Hepatocyte (in vitro differentiated cells): ENCODE measurements at regions not wholly inside any gene's neighbourhood (a gene's known extent, or its start where the extent isn't known, plus 50 kb on each side); places are given as distances from the start of the nearest gene placed in this dataset.

ENCODE experiments used
- DNase-seq: peaks from one replicate; pipeline ENCODE4 v3.0.0-alpha.2; 2016; ENCODE audit warnings: low spot score
- H2AFZ ChIP-seq: fragments of 200-600 bp; sonication (generic); 2 replicates; pipeline ENCODE4 v1.6.0; 2016; ENCODE audit warnings: antibody characterized with exemption, mild to moderate bottlenecking
- H3K27ac ChIP-seq: fragments of 200-600 bp; sonication (generic); 2 replicates; pipeline ENCODE4 v1.5.1; 2016; ENCODE audit warnings: mild to moderate bottlenecking
- H3K27me3 ChIP-seq: fragments of 200-600 bp; sonication (generic); 2 replicates; pipeline ENCODE4 v1.6.1; 2016
- H3K36me3 ChIP-seq: fragments of 200-600 bp; sonication (generic); replicated peaks from 2 replicates; pipeline ENCODE4 v1.5.1; 2016; ENCODE audit warnings: low read depth; ENCODE audit not compliant: insufficient read depth
- H3K4me1 ChIP-seq: fragments of 200-600 bp; sonication (generic); 2 replicates; pipeline ENCODE4 v1.5.1; 2016; ENCODE audit warnings: mild to moderate bottlenecking, moderate library complexity; ENCODE audit not compliant: insufficient read depth
- H3K4me2 ChIP-seq: fragments of 200-600 bp; sonication (generic); 2 replicates; pipeline ENCODE4 v1.6.0; 2016
- H3K4me3 ChIP-seq: fragments of 200-600 bp; sonication (generic); 2 replicates; pipeline ENCODE4 v1.5.1; 2016; ENCODE audit warnings: mild to moderate bottlenecking
- H3K79me2 ChIP-seq: fragments of 200-600 bp; sonication (generic); 2 replicates; pipeline ENCODE4 v1.6.0; 2017; ENCODE audit warnings: mild to moderate bottlenecking
- H3K9me2 ChIP-seq: fragments of 200-600 bp; sonication (generic); replicated peaks from 2 replicates; pipeline ENCODE4 v1.6.0; 2017; ENCODE audit warnings: mild to moderate bottlenecking; ENCODE audit not compliant: insufficient read depth
- H3K9me3 ChIP-seq: fragments of 200-600 bp; sonication (generic); 2 replicates; pipeline ENCODE4 v1.5.1; 2016; ENCODE audit warnings: low read depth, mild to moderate bottlenecking
- H4K20me1 ChIP-seq: fragments of 200-600 bp; sonication (generic); 2 replicates; pipeline ENCODE4 v1.6.0; 2016; ENCODE audit warnings: mild to moderate bottlenecking; ENCODE audit not compliant: insufficient read depth, poor library complexity, severe bottlenecking
- EZH2 ChIP-seq: fragments of 200-600 bp; sonication (generic); IDR thresholded peaks from 2 replicates; pipeline ENCODE4 v1.6.1; 2016; ENCODE audit warnings: antibody characterized with exemption, mild to moderate bottlenecking, borderline replicate concordance
- EZH2phosphoT487 ChIP-seq: fragments of 200-600 bp; sonication (generic); IDR thresholded peaks from one replicate; pipeline ENCODE4 v1.6.1; 2018; ENCODE audit warnings: antibody characterized with exemption, mild to moderate bottlenecking, low read depth, moderate library complexity; ENCODE audit not compliant: unreplicated experiment, severe bottlenecking
- WGBS: methylation state at CpG from one replicate; pipeline ENCODE4 v1.1.6; 2016; ENCODE audit warnings: low lambda C conversion rate; ENCODE audit errors: missing lambda C conversion rate; 5-methylcytosine and 5-hydroxymethylcytosine counted together
- TF ChIP-seq, protein P1 (sequence below): fragments of 200-600 bp; sonication (generic); IDR thresholded peaks from 2 replicates; pipeline ENCODE4 v1.5.1; 2016; ENCODE audit warnings: antibody characterized with exemption, mild to moderate bottlenecking; ENCODE audit not compliant: poor library complexity

DNA sequence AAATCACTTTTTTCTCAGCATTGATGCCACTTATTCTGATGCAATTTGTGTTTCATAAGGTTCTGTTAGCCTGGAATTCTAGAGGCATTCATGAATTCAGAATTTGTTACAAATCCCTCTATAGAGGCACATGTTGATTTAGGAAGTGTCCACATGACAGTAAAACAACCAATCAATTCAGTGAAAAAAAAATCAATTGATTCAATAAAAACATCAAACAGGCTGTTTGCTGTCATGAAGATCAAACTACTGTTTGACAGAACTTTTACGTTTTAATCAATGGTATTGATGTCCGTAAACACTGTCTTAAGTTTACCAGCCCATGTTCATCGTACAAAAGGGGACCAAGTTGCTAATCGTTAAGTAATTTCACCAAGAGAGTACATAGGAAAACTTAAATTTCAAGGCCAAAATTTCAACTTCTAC, 261.5 kb downstream of the FIGN start:
- Histone ChIP-seq H3K4me3 (no peak overlapping the region), H3K27me3 (no peaks in the 10 kb centered on the region), H3K9me3 (no peaks in the 10 kb centered on the region), H3K27ac (no peak overlapping the region), H3K36me3 (no peaks in the 10 kb centered on the region), H2AFZ (no peak overlapping the region), H4K20me1 (no peaks in the 10 kb centered on the region), H3K79me2 (no peaks in the 10 kb centered on the region), H3K9me2 (no peaks in the 10 kb centered on the region), H3K4me2 (no peak overlapping the region), H3K4me1 (no peaks in the 10 kb centered on the region)
- DNase-seq: no peak
- 56% methylated on average over 4 of the region's 4 CpGs for WGBS
- TF ChIP-seq, protein P1, sequence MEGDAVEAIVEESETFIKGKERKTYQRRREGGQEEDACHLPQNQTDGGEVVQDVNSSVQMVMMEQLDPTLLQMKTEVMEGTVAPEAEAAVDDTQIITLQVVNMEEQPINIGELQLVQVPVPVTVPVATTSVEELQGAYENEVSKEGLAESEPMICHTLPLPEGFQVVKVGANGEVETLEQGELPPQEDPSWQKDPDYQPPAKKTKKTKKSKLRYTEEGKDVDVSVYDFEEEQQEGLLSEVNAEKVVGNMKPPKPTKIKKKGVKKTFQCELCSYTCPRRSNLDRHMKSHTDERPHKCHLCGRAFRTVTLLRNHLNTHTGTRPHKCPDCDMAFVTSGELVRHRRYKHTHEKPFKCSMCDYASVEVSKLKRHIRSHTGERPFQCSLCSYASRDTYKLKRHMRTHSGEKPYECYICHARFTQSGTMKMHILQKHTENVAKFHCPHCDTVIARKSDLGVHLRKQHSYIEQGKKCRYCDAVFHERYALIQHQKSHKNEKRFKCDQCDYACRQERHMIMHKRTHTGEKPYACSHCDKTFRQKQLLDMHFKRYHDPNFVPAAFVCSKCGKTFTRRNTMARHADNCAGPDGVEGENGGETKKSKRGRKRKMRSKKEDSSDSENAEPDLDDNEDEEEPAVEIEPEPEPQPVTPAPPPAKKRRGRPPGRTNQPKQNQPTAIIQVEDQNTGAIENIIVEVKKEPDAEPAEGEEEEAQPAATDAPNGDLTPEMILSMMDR: no peak
- TF ChIP-seq EZH2 (no peak), EZH2phosphoT487 (no peak)

DNA sequence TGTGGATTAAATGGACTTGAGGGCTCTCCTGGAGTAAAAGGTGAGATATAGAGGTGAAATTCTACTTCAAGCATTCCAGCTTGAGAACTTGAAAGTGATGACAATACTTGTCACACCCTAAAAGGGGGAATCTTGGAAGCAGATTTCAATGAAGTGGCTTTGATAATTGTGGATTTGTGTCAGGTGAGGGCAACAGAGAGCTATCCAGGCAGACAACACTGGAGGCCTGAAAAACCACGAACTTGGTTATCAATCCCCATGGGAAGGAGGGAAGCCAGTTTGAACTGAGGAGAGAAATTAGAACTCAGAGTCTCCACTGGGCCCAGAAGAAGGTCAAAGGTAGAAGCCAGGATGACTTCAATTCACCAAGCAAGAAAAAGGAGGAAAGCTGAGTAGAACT, 263.9 kb downstream of the FIGN start:
- no peaks in the 10 kb centered on the region for H3K9me2 ChIP-seq
- TF ChIP-seq, protein P1: peak; percentile 39
- TF ChIP-seq EZH2phosphoT487 (no peak), EZH2 (no peak)
- WGBS: 55% methylated on average over 1 of the region's 1 CpG

DNA sequence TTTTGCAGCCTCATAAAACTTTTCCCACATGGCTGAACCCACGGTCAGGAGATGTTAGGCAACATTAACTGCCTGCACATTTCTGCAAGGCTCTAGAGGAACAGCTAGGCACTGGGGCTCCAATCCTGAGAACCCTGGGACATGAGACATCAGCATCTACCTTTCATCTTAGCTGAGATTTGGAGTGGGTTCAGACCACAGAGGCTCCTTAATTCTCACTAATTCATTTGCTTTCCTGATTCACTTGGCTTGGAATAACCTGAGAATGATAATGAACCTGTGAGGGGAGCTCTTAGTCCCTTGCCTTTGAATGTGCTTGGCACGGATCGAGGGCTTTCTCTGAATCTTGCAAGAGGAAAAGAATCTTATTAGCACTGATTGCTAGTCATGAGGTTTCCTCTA, 266.2 kb downstream of the FIGN start:
- DNase-seq: no peak
- H3K27me3 ChIP-seq: peaks cover 2% of the 10 kb centered on the region
- no peaks in the 10 kb centered on the region for H3K9me3 ChIP-seq
- no peaks in the 10 kb centered on the region for H3K79me2 ChIP-seq
- no peak overlapping the region for H3K4me2 ChIP-seq
- whole genome bisulfite sequencing: 43% methylated on average over 3 of the region's 3 CpGs
- H3K27ac ChIP-seq: no peak overlapping the region
- no peaks in the 10 kb centered on the region for H3K36me3 ChIP-seq
- H3K4me3 ChIP-seq: no peak overlapping the region
- TF ChIP-seq EZH2phosphoT487: no peak
- TF ChIP-seq, protein P1: no peak
- TF ChIP-seq EZH2: no peak
- H4K20me1 ChIP-seq: no peaks in the 10 kb centered on the region
- no peak overlapping the region for H2AFZ ChIP-seq
- H3K9me2 ChIP-seq: no peaks in the 10 kb centered on the region
- peaks cover 4% of the 10 kb centered on the region for H3K4me1 ChIP-seq

More for the DNA sequence above, 263.9 kb downstream of the FIGN start:
- Histone ChIP-seq H3K4me3 (no peak overlapping the region), H3K4me1 (no peaks in the 10 kb centered on the region), H4K20me1 (no peaks in the 10 kb centered on the region), H3K36me3 (no peaks in the 10 kb centered on the region), H3K27ac (no peak overlapping the region), H3K4me2 (no peak overlapping the region), H2AFZ (no peak overlapping the region), H3K79me2 (no peaks in the 10 kb centered on the region), H3K27me3 (peaks cover 2% of the 10 kb centered on the region), H3K9me3 (no peaks in the 10 kb centered on the region)
- DNase-seq: peak; percentile 12

DNA sequence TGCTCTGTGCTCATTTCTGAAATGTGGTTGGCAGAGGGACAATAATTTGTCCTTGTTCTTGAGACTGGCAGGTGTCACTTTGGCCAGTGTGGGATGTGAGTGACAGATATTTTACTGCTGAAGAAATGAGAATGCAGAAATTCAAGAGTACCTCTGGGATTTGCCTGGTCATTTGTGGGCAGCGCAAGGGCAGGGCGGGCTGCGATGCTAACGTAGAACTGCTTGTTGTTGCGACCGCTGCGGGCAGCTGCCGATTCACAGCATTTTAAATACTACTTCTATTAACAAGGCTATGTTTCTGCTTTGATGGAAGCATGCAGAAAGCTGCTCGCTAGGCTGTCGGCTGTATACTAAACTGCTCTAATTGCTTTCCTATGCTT, 268.6 kb downstream of the FIGN start:
- no peak overlapping the region for H3K27ac ChIP-seq
- H3K36me3 ChIP-seq: no peaks in the 10 kb centered on the region
- no peak for DNase-seq
- H3K27me3 ChIP-seq: peaks cover 2% of the 10 kb centered on the region
- no peaks in the 10 kb centered on the region for H4K20me1 ChIP-seq
- no peaks in the 10 kb centered on the region for H3K9me3 ChIP-seq
- H3K4me2 ChIP-seq: no peak overlapping the region
- H2AFZ ChIP-seq: no peak overlapping the region
- no peaks in the 10 kb centered on the region for H3K79me2 ChIP-seq
- H3K4me3 ChIP-seq: no peak overlapping the region
- H3K4me1 ChIP-seq: peaks cover 4% of the 10 kb centered on the region
- 62% methylated on average over 10 of the region's 10 CpGs for WGBS
- no peaks in the 10 kb centered on the region for H3K9me2 ChIP-seq
- TF ChIP-seq EZH2: no peak
- TF ChIP-seq EZH2phosphoT487: no peak
- TF ChIP-seq, protein P1: no peak
